ENCODE measurements at regions not wholly inside any gene's neighbourhood (a gene's known extent, or its start where the extent isn't known, plus 50 kb on each side); places are given as distances from the start of the nearest gene placed in this dataset.

DNA sequence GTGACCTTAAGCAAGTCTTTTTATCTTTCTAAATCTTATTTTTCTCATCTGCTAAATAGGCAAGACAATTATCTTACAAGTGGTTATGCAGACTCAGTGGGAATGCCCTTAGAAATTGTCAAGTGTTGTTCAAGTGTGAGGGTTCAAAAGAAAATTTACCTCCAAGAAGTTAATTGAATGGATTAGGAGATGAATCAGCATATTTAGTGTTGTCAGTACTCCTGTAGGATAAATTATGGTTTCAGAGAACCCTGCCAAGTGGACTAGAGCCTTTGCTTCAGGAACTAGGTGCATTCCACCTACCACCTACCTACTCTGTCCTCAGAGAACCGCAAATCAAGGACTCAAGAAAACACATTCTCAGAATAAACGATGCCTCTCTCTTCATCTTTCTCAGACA, 69.8 kb upstream of the KCTD1 start:
- H3K27me3 ChIP-seq, result no peaks in the 10 kb centered on the region
- DNase-seq (no peak), ATAC-seq (no peak), FAIRE-seq (no peak)
- no peak overlapping the region for H3K27ac ChIP-seq
- intact Hi-C loops (cut with DNase I), result no loop called here
- H3K4me1 ChIP-seq, result no peaks in the 10 kb centered on the region
- no peak overlapping the region for H3K4me3 ChIP-seq
- no peaks in the 10 kb centered on the region for H3K9me3 ChIP-seq
- H3K36me3 ChIP-seq, result no peaks in the 10 kb centered on the region
- TF ChIP-seq, protein P1, sequence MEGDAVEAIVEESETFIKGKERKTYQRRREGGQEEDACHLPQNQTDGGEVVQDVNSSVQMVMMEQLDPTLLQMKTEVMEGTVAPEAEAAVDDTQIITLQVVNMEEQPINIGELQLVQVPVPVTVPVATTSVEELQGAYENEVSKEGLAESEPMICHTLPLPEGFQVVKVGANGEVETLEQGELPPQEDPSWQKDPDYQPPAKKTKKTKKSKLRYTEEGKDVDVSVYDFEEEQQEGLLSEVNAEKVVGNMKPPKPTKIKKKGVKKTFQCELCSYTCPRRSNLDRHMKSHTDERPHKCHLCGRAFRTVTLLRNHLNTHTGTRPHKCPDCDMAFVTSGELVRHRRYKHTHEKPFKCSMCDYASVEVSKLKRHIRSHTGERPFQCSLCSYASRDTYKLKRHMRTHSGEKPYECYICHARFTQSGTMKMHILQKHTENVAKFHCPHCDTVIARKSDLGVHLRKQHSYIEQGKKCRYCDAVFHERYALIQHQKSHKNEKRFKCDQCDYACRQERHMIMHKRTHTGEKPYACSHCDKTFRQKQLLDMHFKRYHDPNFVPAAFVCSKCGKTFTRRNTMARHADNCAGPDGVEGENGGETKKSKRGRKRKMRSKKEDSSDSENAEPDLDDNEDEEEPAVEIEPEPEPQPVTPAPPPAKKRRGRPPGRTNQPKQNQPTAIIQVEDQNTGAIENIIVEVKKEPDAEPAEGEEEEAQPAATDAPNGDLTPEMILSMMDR (IDR thresholded peaks at IDR 0.05), result no peak
- WGBS, 2 donors, result 69 to 78% methylated on average over 2 of the region's 2 CpGs

DNA sequence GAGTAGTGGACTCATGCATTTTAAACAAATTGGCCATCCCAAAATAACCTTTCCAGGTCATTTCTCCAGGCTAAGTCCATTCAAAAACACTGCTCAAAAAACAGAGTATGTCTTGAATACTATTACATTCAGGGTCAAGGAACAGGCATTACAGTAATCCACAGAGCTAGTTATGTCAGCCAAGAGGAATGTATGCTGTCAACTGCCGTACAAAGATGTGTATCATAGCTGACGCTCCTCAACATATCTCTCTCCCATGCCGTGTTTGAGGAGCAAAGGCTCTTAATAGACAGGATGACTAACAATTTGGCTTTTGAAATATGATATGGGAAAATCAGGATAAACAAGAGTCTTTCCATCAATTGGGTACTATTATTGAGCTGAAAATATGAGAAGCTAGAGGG, 68.8 kb upstream of the KCTD1 start:
- no peak for FAIRE-seq
- no peaks in the 10 kb centered on the region for H3K36me3 ChIP-seq
- intact Hi-C loops (cut with DNase I), result no loop called here
- no peaks in the 10 kb centered on the region for H3K27me3 ChIP-seq
- H3K4me3 ChIP-seq, result no peak overlapping the region
- peak in 1 of 4 donors; percentile 46 for ATAC-seq
- TF ChIP-seq, protein P1 (IDR thresholded peaks at IDR 0.05), result no peak
- no peaks in the 10 kb centered on the region for H3K9me3 ChIP-seq
- H3K27ac ChIP-seq, result no peak overlapping the region
- 54 to 64% methylated on average over 3 of the region's 3 CpGs for WGBS, 2 donors
- no peak for DNase-seq
- H3K4me1 ChIP-seq, result no peaks in the 10 kb centered on the region

GRCh38 chr18:26614374-26614773, 66.0 kb upstream of the KCTD1 start:
- no peaks in the 10 kb centered on the region for H3K9me3 ChIP-seq
- no peaks in the 10 kb centered on the region for H3K4me1 ChIP-seq
- H3K36me3 ChIP-seq, result no peaks in the 10 kb centered on the region
- no peak for DNase-seq
- no peak for FAIRE-seq
- TF ChIP-seq, protein P1 (IDR thresholded peaks at IDR 0.05), result no peak
- ATAC-seq, result no peak
- WGBS, 2 donors, result 71 to 77% methylated on average over 3 of the region's 3 CpGs
- no peaks in the 10 kb centered on the region for H3K27me3 ChIP-seq
- intact Hi-C loops (cut with DNase I), result no loop called here
- H3K4me3 ChIP-seq, result no peak overlapping the region
- H3K27ac ChIP-seq, result no peak overlapping the region

All from pancreas (tissue), 10 donors.